Panc1 (cell line): ENCODE measurements at regions not wholly inside any gene's neighbourhood (a gene's known extent, or its start where the extent isn't known, plus 50 kb on each side); places are given as distances from the start of the nearest gene placed in this dataset.

ENCODE experiments used
- POLR2AphosphoS5 ChIP-seq: IDR thresholded peaks from 2 replicates; pipeline ENCODE4 v1.6.1; 2012; ENCODE audit warnings: mild to moderate bottlenecking, low read depth, low read length, moderate library complexity
- SIN3A ChIP-seq: IDR thresholded peaks from 2 replicates; pipeline ENCODE4 v1.6.1; 2012; ENCODE audit warnings: low read depth, mild to moderate bottlenecking, low read length, moderate library complexity, borderline replicate concordance; ENCODE audit not compliant: insufficient read depth
- TCF7L2 ChIP-seq: IDR thresholded peaks from 2 replicates; pipeline ENCODE4 v1.6.1; 2011; ENCODE audit warnings: mild to moderate bottlenecking, low read depth, low read length, inconsistent platforms
- TF ChIP-seq, protein P1 (sequence below): fragments of 450-650 bp; IDR thresholded peaks from 2 replicates; pipeline ENCODE4 v1.5.1; 2017; ENCODE audit warnings: mild to moderate bottlenecking
- TF ChIP-seq, protein P2 (sequence below), 2 experiments: IDR thresholded peaks; 2 replicates each; pipeline ENCODE4 v1.6.1; 2011 to 2012; ENCODE audit warnings: low read depth in 2 of 2, control low read depth in 1 of 2, low read length in 1 of 2, mild to moderate bottlenecking in 1 of 2, moderate library complexity in 1 of 2; ENCODE audit not compliant: insufficient read depth in 1 of 2

DNA sequence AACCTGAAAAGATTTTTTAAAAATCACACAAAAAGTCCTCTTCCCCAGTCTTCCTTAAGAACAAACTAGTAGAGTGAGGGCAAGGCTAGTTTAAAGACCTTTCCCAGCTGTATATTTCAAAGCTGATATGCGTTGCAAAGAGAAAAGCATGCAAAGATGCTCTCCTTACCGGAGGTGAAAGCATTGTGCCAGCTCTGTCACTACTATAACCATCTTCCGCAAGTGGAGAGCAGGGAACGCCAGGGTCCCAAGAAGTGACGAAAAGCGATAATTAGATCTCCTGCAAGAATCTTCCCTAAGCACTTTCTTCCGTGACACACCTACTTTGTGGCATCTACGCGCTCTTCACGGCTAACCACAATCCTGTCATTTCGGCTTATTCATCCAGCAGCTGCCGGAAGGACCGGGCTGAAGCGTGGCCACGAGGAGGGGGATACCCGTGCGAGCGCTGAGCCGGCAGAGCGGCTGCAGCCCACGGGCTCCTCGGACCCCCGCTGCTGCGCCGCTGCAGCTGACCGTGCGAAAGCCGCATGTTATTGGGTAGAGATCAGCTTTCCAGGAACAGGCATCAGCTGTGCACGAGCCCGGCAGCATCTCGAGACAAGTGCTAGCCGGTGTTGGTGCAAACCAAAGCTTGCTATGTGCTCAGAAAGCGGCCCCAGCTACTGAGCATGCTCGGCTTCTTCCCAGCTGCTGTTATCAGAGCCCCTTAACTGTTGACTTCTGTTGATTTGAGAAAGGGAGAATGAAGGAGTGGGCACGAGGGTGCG, 57.2 kb upstream of the ARHGAP18 start:
- TF ChIP-seq POLR2AphosphoS5 (no peak), SIN3A (no peak), TCF7L2 (no peak)
- TF ChIP-seq, protein P1, sequence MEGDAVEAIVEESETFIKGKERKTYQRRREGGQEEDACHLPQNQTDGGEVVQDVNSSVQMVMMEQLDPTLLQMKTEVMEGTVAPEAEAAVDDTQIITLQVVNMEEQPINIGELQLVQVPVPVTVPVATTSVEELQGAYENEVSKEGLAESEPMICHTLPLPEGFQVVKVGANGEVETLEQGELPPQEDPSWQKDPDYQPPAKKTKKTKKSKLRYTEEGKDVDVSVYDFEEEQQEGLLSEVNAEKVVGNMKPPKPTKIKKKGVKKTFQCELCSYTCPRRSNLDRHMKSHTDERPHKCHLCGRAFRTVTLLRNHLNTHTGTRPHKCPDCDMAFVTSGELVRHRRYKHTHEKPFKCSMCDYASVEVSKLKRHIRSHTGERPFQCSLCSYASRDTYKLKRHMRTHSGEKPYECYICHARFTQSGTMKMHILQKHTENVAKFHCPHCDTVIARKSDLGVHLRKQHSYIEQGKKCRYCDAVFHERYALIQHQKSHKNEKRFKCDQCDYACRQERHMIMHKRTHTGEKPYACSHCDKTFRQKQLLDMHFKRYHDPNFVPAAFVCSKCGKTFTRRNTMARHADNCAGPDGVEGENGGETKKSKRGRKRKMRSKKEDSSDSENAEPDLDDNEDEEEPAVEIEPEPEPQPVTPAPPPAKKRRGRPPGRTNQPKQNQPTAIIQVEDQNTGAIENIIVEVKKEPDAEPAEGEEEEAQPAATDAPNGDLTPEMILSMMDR, result no peak
- TF ChIP-seq, protein P2, sequence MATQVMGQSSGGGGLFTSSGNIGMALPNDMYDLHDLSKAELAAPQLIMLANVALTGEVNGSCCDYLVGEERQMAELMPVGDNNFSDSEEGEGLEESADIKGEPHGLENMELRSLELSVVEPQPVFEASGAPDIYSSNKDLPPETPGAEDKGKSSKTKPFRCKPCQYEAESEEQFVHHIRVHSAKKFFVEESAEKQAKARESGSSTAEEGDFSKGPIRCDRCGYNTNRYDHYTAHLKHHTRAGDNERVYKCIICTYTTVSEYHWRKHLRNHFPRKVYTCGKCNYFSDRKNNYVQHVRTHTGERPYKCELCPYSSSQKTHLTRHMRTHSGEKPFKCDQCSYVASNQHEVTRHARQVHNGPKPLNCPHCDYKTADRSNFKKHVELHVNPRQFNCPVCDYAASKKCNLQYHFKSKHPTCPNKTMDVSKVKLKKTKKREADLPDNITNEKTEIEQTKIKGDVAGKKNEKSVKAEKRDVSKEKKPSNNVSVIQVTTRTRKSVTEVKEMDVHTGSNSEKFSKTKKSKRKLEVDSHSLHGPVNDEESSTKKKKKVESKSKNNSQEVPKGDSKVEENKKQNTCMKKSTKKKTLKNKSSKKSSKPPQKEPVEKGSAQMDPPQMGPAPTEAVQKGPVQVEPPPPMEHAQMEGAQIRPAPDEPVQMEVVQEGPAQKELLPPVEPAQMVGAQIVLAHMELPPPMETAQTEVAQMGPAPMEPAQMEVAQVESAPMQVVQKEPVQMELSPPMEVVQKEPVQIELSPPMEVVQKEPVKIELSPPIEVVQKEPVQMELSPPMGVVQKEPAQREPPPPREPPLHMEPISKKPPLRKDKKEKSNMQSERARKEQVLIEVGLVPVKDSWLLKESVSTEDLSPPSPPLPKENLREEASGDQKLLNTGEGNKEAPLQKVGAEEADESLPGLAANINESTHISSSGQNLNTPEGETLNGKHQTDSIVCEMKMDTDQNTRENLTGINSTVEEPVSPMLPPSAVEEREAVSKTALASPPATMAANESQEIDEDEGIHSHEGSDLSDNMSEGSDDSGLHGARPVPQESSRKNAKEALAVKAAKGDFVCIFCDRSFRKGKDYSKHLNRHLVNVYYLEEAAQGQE (IDR thresholded peaks at IDR 0.05; ENCODE audit: insufficient read depth in 1 of 2, low read depth in 2 of 2, low read length in 1 of 2), result no peak
